ENCODE measurements at regions not wholly inside any gene's neighbourhood (a gene's known extent, or its start where the extent isn't known, plus 50 kb on each side); places are given as distances from the start of the nearest gene placed in this dataset.

DNA sequence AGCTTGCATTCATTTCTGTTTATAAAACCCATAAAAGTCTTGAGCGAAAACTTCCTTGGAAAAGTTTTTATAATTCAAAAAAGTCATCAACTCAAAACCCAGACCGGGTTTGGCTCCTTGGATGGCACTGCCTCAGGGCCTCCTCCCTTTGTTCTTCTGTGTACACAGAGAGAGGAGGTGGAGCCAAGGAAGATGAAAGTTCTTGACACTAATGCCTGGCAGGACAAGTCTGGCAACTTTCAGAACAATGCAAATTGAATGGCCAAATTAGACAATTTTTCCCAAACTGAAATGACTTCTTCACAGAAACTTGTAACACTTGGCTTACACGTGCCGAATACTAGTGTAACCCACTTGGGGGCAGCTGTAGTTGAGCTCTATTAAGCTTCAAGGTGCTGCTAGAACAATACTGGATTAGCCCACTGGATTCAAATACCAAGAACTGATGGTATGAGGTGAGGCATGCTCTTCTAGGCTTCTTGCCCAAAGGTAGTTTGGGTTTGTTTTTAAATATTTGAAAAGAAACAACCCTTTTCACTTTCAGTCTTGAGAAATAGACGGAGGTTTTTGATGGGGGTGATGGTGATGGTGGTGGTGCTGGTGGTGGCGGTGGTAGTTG, 86.6 kb upstream of the FRMD6 start:
- TF ChIP-seq, protein P1, sequence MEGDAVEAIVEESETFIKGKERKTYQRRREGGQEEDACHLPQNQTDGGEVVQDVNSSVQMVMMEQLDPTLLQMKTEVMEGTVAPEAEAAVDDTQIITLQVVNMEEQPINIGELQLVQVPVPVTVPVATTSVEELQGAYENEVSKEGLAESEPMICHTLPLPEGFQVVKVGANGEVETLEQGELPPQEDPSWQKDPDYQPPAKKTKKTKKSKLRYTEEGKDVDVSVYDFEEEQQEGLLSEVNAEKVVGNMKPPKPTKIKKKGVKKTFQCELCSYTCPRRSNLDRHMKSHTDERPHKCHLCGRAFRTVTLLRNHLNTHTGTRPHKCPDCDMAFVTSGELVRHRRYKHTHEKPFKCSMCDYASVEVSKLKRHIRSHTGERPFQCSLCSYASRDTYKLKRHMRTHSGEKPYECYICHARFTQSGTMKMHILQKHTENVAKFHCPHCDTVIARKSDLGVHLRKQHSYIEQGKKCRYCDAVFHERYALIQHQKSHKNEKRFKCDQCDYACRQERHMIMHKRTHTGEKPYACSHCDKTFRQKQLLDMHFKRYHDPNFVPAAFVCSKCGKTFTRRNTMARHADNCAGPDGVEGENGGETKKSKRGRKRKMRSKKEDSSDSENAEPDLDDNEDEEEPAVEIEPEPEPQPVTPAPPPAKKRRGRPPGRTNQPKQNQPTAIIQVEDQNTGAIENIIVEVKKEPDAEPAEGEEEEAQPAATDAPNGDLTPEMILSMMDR (IDR thresholded peaks at IDR 0.05), result no peak
- no peak for TF ChIP-seq POLR2A (IDR thresholded peaks at IDR 0.05)

All from adrenal gland (tissue), 5 donors.